HCT116 (cell line): ENCODE measurements at regions not wholly inside any gene's neighbourhood (a gene's known extent, or its start where the extent isn't known, plus 50 kb on each side); places are given as distances from the start of the nearest gene placed in this dataset.

Experiments
- ATAC-seq: fragments of 200-7000 bp; cut with Tn5 transposase; 2 replicates; pipeline ENCODE4 v1.9.1; 2020; ENCODE audit warnings: mild to moderate bottlenecking, moderate library complexity
- BruUV-seq: library from RNA; stranded (reverse); fragments of 400-500 nt; replicated peaks from 2 replicates; lab custom pipeline; 2021; lab: Mats Ljungman, UMichigan
- CTCF ChIA-PET: fragments of 300-600 bp; sonication (Branson Sonifier 250); formaldehyde crosslinking; loops from one replicate; lab custom pipeline; 2021; ENCODE audit warnings: antibody characterized with exemption; lab: Charles Lee
- POLR2A ChIA-PET: fragments of 300-600, 350-600 bp; sonication (Branson Sonifier 250); formaldehyde crosslinking; loops from one replicate; lab custom pipeline; 2021; ENCODE audit warnings: antibody characterized with exemption; lab: Charles Lee
- RAD21 ChIA-PET, 2 experiments: fragments of 300-600 bp; sonication (Branson Sonifier 250); formaldehyde crosslinking; loops; one replicate each; lab custom pipeline; 2023; ENCODE audit warnings: low total read pairs in 2 of 2; ENCODE audit not compliant: uncharacterized antibody in 2 of 2, unreplicated experiment in 2 of 2, low non-redundant PET in 1 of 2; lab: Charles Lee
- DNase-seq: peaks from one replicate; pipeline ENCODE4 v3.0.0-alpha.2; 2010; ENCODE audit warnings: low read depth, low spot score
- H2AFZ ChIP-seq: fragments of 200-600 bp; shearing (Covaris generic), sonication (generic); 2 replicates; pipeline ENCODE4 v1.6.1; 2017; ENCODE audit warnings: low read depth, mixed run types, mixed read lengths, antibody characterized with exemption, low read length; ENCODE audit not compliant: poor library complexity, severe bottlenecking
- H3K27ac ChIP-seq: 2 replicates; pipeline ENCODE4 v1.5.1; 2012; ENCODE audit warnings: low read depth, low read length
- H3K27me3 ChIP-seq: fragments of 200-600 bp; sonication (generic); 2 replicates; pipeline ENCODE4 v1.6.1; 2016; ENCODE audit warnings: mixed run types, low read length, mixed read lengths; ENCODE audit not compliant: insufficient read depth
- H3K36me3 ChIP-seq, 2 experiments: fragments of 200-500 bp in 1 of 2; fragments of 200-600 bp in 1 of 2; sonication (Bioruptor generic) in 1 of 2; sonication (generic) in 1 of 2; 2 replicates each; pipeline versions ENCODE4 v1.5.1 to v1.6.1; 2014 to 2016; ENCODE audit warnings: low read length in 2 of 2, inconsistent platforms in 1 of 2, mixed read lengths in 1 of 2, mixed run types in 1 of 2; ENCODE audit not compliant: insufficient read depth in 2 of 2, control insufficient read depth in 1 of 2
- H3K4me1 ChIP-seq, 2 experiments: fragments of 200-600 bp in 1 of 2; sonication (generic) in 1 of 2; 2 replicates each; pipeline versions ENCODE4 v1.5.1 to v1.6.1; 2012 to 2017; ENCODE audit warnings: low read length in 2 of 2, inconsistent platforms in 1 of 2, mild to moderate bottlenecking in 1 of 2, mixed read lengths in 1 of 2, mixed run types in 1 of 2, moderate library complexity in 1 of 2; ENCODE audit not compliant: insufficient read depth in 2 of 2, control insufficient read depth in 1 of 2
- H3K4me2 ChIP-seq: fragments of 200-600 bp; sonication (generic); 2 replicates; pipeline ENCODE4 v1.6.1; 2017; ENCODE audit warnings: mixed run types, low read length, mixed read lengths
- H3K4me3 ChIP-seq, 2 experiments: fragments of 200-600 bp in 1 of 2; sonication (generic) in 1 of 2; replicated peaks in 1 of 2; 2 replicates each; pipeline ENCODE4 v1.5.1; 2011 to 2016; ENCODE audit warnings: low read length in 2 of 2, control low read depth in 1 of 2, low read depth in 1 of 2, mild to moderate bottlenecking in 1 of 2, mixed read lengths in 1 of 2, mixed run types in 1 of 2
- H3K79me2 ChIP-seq: fragments of 200-600 bp; sonication (generic); 2 replicates; pipeline ENCODE4 v1.6.1; 2017; ENCODE audit warnings: mild to moderate bottlenecking, mixed run types, low read length, moderate library complexity, mixed read lengths; ENCODE audit not compliant: insufficient read depth
- H3K9ac ChIP-seq: fragments of 200-600 bp; sonication (generic); 2 replicates; pipeline ENCODE4 v1.6.1; 2016; ENCODE audit warnings: low read length, mixed read lengths
- H3K9me2 ChIP-seq: fragments of 200-600 bp; sonication (generic), shearing (Covaris generic); 2 replicates; pipeline ENCODE4 v1.6.1; 2017; ENCODE audit warnings: mixed run types, mild to moderate bottlenecking, moderate library complexity; ENCODE audit not compliant: insufficient read depth
- H3K9me3 ChIP-seq, 2 experiments: fragments of 200-500 bp in 1 of 2; fragments of 200-600 bp in 1 of 2; sonication (Bioruptor generic) in 1 of 2; sonication (generic) in 1 of 2; 2 replicates each; pipeline ENCODE4 v1.6.1; 2014 to 2017; ENCODE audit warnings: low read length in 2 of 2, mixed read lengths in 2 of 2, inconsistent platforms in 1 of 2, low read depth in 1 of 2, mild to moderate bottlenecking in 1 of 2, mixed run types in 1 of 2, moderate library complexity in 1 of 2; ENCODE audit not compliant: control insufficient read depth in 1 of 2, insufficient read depth in 1 of 2
- H4K20me1 ChIP-seq: fragments of 200-600 bp; sonication (generic), shearing (Covaris generic); 2 replicates; pipeline ENCODE4 v1.6.1; 2017; ENCODE audit warnings: mixed run types, mild to moderate bottlenecking, moderate library complexity; ENCODE audit not compliant: insufficient read depth
- CBX3 ChIP-seq: IDR thresholded peaks from 2 replicates; pipeline ENCODE4 v1.6.1; 2012; ENCODE audit warnings: low read depth
- CEBPB ChIP-seq: IDR thresholded peaks from 2 replicates; pipeline ENCODE4 v1.6.1; 2012; ENCODE audit warnings: low read depth
- CTCF ChIP-seq, 3 experiments: fragments of 200-600 bp in 1 of 3; sonication (generic) in 1 of 3; IDR thresholded peaks in 2 of 3; conservative IDR thresholded peaks in 1 of 3; 2 replicates each; pipeline ENCODE4 v1.5.1; 2012 to 2017; ENCODE audit warnings: low read depth in 2 of 3, low read length in 2 of 3, antibody characterized with exemption in 1 of 3, borderline replicate concordance in 1 of 3, control low read depth in 1 of 3, mild to moderate bottlenecking in 1 of 3, mixed read lengths in 1 of 3, mixed run types in 1 of 3, moderate library complexity in 1 of 3; ENCODE audit not compliant: insufficient read depth in 1 of 3
- EGR1 ChIP-seq: IDR thresholded peaks from 2 replicates; pipeline ENCODE4 v1.6.1; 2012; ENCODE audit warnings: low read depth
- ELF1 ChIP-seq: IDR thresholded peaks from 2 replicates; pipeline ENCODE4 v1.6.1; 2012; ENCODE audit warnings: low read depth, borderline replicate concordance
- EZH2 ChIP-seq: fragments of 200-600 bp; sonication (generic); IDR thresholded peaks from 2 replicates; pipeline ENCODE4 v1.6.1; 2017; ENCODE audit warnings: antibody characterized with exemption, mixed run types
- EZH2phosphoT487 ChIP-seq: fragments of 200-600 bp; IDR thresholded peaks from 2 replicates; pipeline ENCODE4 v1.6.1; 2018; ENCODE audit warnings: antibody characterized with exemption, borderline replicate concordance
- FOSL1 ChIP-seq: IDR thresholded peaks from 2 replicates; pipeline ENCODE4 v1.6.1; 2012; ENCODE audit warnings: low read depth
- JUND ChIP-seq: IDR thresholded peaks from 2 replicates; pipeline ENCODE4 v1.6.1; 2012
- POLR2AphosphoS5 ChIP-seq: IDR thresholded peaks from 2 replicates; pipeline ENCODE4 v1.6.1; 2011; ENCODE audit warnings: mild to moderate bottlenecking, low read depth, low read length, moderate library complexity
- SP1 ChIP-seq: IDR thresholded peaks from 2 replicates; pipeline ENCODE4 v1.6.1; 2012; ENCODE audit warnings: low read depth
- SRF ChIP-seq: IDR thresholded peaks from 2 replicates; pipeline ENCODE4 v1.6.1; 2012; ENCODE audit warnings: low read depth
- TCF7L2 ChIP-seq: IDR thresholded peaks from 2 replicates; pipeline ENCODE4 v1.7.0; 2011; ENCODE audit warnings: borderline replicate concordance, inconsistent platforms; ENCODE audit not compliant: insufficient read depth, insufficient read length; ENCODE audit errors: extremely low read depth
- intact Hi-C: fragments of 100-400 bp; cut with micrococcal nuclease; formaldehyde crosslinking; loops from 2 replicates; pipeline ENCODE4 v1.10.0; 2022
- TF ChIP-seq, protein P1 (sequence below): IDR thresholded peaks from 2 replicates; pipeline ENCODE4 v1.6.1; 2012
- TF ChIP-seq, protein P2 (sequence below): IDR thresholded peaks from 2 replicates; pipeline ENCODE4 v1.6.1; 2012; ENCODE audit warnings: low read depth
- TF ChIP-seq, protein P3 (sequence below): IDR thresholded peaks from 2 replicates; pipeline ENCODE4 v1.6.1; 2012

GRCh38 chr3:182692695-182693094 is 100.6 kb upstream of the ATP11B start:
- no peak for ATAC-seq
- H2AFZ ChIP-seq: no peak overlapping the region
- no peaks in the 10 kb centered on the region for H3K27me3 ChIP-seq
- H4K20me1 ChIP-seq: no peaks in the 10 kb centered on the region
- no peak for DNase-seq
- no peaks in the 10 kb centered on the region for H3K4me1 ChIP-seq
- H3K79me2 ChIP-seq: no peaks in the 10 kb centered on the region
- no peak overlapping the region for H3K4me3 ChIP-seq
- ChIA-PET RAD21 (no interaction called here), POLR2A (no interaction called here), CTCF (no interaction called here)
- no peaks in the 10 kb centered on the region for H3K36me3 ChIP-seq
- H3K9me3 ChIP-seq: no peaks in the 10 kb centered on the region
- intact Hi-C loops: no loop called here
- H3K4me2 ChIP-seq: no peak overlapping the region
- TF ChIP-seq EGR1 (no peak), CEBPB (no peak), FOSL1 (no peak), SRF (no peak), TCF7L2 (no peak), ELF1 (no peak), JUND (no peak), CTCF (IDR thresholded peaks at IDR 0.05 in 2 of 3, conservative IDR thresholded peaks at IDR 0.05 in 1 of 3; ENCODE audit: borderline replicate concordance in 1 of 3, insufficient read depth in 1 of 3, low read depth in 2 of 3, low read length in 2 of 3) (no peak), POLR2AphosphoS5 (no peak), SP1 (no peak), EZH2 (no peak), EZH2phosphoT487 (no peak), CBX3 (no peak)
- TF ChIP-seq, protein P1, sequence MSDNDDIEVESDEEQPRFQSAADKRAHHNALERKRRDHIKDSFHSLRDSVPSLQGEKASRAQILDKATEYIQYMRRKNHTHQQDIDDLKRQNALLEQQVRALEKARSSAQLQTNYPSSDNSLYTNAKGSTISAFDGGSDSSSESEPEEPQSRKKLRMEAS: no peak
- TF ChIP-seq, protein P2, sequence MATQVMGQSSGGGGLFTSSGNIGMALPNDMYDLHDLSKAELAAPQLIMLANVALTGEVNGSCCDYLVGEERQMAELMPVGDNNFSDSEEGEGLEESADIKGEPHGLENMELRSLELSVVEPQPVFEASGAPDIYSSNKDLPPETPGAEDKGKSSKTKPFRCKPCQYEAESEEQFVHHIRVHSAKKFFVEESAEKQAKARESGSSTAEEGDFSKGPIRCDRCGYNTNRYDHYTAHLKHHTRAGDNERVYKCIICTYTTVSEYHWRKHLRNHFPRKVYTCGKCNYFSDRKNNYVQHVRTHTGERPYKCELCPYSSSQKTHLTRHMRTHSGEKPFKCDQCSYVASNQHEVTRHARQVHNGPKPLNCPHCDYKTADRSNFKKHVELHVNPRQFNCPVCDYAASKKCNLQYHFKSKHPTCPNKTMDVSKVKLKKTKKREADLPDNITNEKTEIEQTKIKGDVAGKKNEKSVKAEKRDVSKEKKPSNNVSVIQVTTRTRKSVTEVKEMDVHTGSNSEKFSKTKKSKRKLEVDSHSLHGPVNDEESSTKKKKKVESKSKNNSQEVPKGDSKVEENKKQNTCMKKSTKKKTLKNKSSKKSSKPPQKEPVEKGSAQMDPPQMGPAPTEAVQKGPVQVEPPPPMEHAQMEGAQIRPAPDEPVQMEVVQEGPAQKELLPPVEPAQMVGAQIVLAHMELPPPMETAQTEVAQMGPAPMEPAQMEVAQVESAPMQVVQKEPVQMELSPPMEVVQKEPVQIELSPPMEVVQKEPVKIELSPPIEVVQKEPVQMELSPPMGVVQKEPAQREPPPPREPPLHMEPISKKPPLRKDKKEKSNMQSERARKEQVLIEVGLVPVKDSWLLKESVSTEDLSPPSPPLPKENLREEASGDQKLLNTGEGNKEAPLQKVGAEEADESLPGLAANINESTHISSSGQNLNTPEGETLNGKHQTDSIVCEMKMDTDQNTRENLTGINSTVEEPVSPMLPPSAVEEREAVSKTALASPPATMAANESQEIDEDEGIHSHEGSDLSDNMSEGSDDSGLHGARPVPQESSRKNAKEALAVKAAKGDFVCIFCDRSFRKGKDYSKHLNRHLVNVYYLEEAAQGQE: no peak
- TF ChIP-seq, protein P3, sequence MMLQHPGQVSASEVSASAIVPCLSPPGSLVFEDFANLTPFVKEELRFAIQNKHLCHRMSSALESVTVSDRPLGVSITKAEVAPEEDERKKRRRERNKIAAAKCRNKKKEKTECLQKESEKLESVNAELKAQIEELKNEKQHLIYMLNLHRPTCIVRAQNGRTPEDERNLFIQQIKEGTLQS: no peak
- no TSS peak for BruUV-seq
- H3K9me2 ChIP-seq: no peaks in the 10 kb centered on the region
- no peak overlapping the region for H3K9ac ChIP-seq
- H3K27ac ChIP-seq: no peak overlapping the region
